ENCODE measurements at regions not wholly inside any gene's neighbourhood (a gene's known extent, or its start where the extent isn't known, plus 50 kb on each side); places are given as distances from the start of the nearest gene placed in this dataset.

DNA sequence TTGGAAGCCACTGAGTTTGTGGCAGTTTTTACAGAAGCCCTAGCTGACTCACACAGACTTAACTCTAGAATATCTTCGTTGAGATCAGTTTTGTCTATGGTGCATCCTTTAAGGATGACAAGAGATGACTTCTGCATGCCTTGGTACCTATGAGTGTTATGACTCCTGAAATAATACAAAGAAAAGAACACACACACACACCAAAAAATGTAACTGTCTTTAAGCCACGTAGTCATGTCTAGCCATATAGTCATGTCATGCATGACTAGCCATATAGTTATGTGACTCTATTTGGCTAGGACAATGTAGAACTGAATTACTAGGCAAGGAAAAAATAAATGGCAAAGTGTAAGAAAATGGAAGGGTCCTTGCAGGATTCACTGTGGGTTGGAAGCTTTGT is 447.8 kb downstream of the NLGN4X start (continued):
- TF ChIP-seq, protein P1, sequence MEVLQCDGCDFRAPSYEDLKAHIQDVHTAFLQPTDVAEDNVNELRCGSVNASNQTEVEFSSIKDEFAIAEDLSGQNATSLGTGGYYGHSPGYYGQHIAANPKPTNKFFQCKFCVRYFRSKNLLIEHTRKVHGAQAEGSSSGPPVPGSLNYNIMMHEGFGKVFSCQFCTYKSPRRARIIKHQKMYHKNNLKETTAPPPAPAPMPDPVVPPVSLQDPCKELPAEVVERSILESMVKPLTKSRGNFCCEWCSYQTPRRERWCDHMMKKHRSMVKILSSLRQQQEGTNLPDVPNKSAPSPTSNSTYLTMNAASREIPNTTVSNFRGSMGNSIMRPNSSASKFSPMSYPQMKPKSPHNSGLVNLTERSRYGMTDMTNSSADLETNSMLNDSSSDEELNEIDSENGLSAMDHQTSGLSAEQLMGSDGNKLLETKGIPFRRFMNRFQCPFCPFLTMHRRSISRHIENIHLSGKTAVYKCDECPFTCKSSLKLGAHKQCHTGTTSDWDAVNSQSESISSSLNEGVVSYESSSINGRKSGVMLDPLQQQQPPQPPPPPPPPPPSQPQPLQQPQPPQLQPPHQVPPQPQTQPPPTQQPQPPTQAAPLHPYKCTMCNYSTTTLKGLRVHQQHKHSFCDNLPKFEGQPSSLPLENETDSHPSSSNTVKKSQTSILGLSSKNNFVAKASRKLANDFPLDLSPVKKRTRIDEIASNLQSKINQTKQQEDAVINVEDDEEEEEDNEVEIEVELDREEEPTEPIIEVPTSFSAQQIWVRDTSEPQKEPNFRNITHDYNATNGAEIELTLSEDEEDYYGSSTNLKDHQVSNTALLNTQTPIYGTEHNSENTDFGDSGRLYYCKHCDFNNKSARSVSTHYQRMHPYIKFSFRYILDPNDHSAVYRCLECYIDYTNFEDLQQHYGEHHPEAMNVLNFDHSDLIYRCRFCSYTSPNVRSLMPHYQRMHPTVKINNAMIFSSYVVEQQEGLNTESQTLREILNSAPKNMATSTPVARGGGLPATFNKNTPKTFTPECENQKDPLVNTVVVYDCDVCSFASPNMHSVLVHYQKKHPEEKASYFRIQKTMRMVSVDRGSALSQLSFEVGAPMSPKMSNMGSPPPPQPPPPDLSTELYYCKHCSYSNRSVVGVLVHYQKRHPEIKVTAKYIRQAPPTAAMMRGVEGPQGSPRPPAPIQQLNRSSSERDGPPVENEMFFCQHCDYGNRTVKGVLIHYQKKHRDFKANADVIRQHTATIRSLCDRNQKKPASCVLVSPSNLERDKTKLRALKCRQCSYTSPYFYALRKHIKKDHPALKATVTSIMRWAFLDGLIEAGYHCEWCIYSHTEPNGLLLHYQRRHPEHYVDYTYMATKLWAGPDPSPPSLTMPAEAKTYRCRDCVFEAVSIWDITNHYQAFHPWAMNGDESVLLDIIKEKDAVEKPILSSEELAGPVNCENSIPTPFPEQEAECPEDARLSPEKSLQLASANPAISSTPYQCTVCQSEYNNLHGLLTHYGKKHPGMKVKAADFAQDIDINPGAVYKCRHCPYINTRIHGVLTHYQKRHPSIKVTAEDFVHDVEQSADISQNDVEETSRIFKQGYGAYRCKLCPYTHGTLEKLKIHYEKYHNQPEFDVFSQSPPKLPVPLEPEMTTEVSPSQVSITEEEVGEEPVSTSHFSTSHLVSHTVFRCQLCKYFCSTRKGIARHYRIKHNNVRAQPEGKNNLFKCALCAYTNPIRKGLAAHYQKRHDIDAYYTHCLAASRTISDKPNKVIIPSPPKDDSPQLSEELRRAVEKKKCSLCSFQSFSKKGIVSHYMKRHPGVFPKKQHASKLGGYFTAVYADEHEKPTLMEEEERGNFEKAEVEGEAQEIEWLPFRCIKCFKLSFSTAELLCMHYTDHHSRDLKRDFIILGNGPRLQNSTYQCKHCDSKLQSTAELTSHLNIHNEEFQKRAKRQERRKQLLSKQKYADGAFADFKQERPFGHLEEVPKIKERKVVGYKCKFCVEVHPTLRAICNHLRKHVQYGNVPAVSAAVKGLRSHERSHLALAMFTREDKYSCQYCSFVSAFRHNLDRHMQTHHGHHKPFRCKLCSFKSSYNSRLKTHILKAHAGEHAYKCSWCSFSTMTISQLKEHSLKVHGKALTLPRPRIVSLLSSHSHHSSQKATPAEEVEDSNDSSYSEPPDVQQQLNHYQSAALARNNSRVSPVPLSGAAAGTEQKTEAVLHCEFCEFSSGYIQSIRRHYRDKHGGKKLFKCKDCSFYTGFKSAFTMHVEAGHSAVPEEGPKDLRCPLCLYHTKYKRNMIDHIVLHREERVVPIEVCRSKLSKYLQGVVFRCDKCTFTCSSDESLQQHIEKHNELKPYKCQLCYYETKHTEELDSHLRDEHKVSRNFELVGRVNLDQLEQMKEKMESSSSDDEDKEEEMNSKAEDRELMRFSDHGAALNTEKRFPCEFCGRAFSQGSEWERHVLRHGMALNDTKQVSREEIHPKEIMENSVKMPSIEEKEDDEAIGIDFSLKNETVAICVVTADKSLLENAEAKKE (CRISPR knock-in tag; IDR thresholded peaks at IDR 0.05) = no peak

DNA sequence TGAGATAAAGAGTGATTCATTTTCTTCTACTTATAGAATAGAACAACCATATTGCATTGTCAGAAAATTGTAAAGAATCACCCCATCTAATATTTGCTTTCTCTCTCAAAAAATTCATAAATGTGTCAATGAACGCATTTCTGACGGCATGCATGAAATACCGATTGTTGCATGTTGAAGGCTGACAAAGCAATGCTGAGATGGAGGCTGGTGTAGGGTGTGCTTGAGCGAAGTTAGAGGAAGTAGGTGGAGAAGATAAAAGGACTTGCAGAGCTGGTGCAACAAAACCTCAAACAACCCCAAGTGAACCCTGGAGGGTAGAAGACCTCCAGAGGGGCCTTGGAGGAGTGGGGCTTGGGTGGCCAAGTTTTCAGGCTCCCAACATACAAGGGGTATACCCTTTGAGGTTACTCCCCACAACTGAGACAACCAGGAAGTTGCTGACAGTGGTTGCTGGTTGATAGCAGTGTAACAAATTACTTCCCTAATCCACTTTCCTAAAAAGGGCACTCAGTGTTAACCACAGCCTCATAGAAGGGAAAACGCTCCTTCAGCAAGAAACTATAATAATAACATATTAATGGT is 452.7 kb downstream of the NLGN4X start:
- Mint-ChIP-seq H3K27ac (no peak overlapping the region), H3K4me1 (no peaks in the 10 kb centered on the region), H3K36me3 (ENCODE audit: low read depth) (no peaks in the 10 kb centered on the region), H3K27me3 (ENCODE audit: insufficient read depth, low read depth, poor library complexity) (no peaks in the 10 kb centered on the region), H3K4me3 (no peak overlapping the region), H3K9me3 (peaks cover 3% of the 10 kb centered on the region; the same call in 2 of the 3 replicates)
- Histone ChIP-seq H4K20me1 (replicated peaks; ENCODE audit: insufficient read depth) (no peaks in the 10 kb centered on the region), H2AFZ (no peak overlapping the region), H3K4me2 (no peak overlapping the region), H3K27me3 (ENCODE audit: insufficient read depth) (no peaks in the 10 kb centered on the region), H3K4me3 (no peak overlapping the region), H3K4me1 (ENCODE audit: insufficient read depth) (no peaks in the 10 kb centered on the region), H3K79me2 (replicated peaks; ENCODE audit: insufficient read depth) (no peaks in the 10 kb centered on the region), H3K9me2 (ENCODE audit: insufficient read depth) (no peaks in the 10 kb centered on the region), H3K36me3 (ENCODE audit: insufficient read depth) (no peaks in the 10 kb centered on the region), H3F3A (replicated peaks; ENCODE audit: low read depth) (no peaks in the 10 kb centered on the region), H3K27ac (ENCODE audit: low read depth) (no peak overlapping the region)
- DNase-seq (ENCODE audit: low spot score) (no peak), ATAC-seq (no peak)
- TF ChIP-seq, protein P2, sequence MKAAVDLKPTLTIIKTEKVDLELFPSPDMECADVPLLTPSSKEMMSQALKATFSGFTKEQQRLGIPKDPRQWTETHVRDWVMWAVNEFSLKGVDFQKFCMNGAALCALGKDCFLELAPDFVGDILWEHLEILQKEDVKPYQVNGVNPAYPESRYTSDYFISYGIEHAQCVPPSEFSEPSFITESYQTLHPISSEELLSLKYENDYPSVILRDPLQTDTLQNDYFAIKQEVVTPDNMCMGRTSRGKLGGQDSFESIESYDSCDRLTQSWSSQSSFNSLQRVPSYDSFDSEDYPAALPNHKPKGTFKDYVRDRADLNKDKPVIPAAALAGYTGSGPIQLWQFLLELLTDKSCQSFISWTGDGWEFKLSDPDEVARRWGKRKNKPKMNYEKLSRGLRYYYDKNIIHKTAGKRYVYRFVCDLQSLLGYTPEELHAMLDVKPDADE (IDR thresholded peaks at IDR 0.05) = no peak
- TF ChIP-seq POLR2AphosphoS5 (IDR thresholded peaks at IDR 0.05; ENCODE audit: low read depth) (no peak), EZH2 (IDR thresholded peaks at IDR 0.05; ENCODE audit: low read depth, unreplicated experiment) (no peak)
